ENCODE measurements at regions not wholly inside any gene's neighbourhood (a gene's known extent, or its start where the extent isn't known, plus 50 kb on each side); places are given as distances from the start of the nearest gene placed in this dataset.

- no peak for DNase-seq (ENCODE audit: low spot score)
Observed at GRCh38 chr1:34701326-34702060, 53.4 kb upstream of the GJB5 start.
